Spleen (tissue), 11 donors: ENCODE measurements at regions not wholly inside any gene's neighbourhood (a gene's known extent, or its start where the extent isn't known, plus 50 kb on each side); places are given as distances from the start of the nearest gene placed in this dataset.

Source experiments
- DNase-seq: peaks from one replicate; pipeline ENCODE4 v3.0.0-alpha.2; 2020
- H3K27ac ChIP-seq, 8 donors: fragments of 200-600 bp; sonication (generic) in 7 of 8; 1 replicate in 4 of 8; 2 replicates in 4 of 8; pipeline versions ENCODE4 v1.5.0 to v1.8.0; 2016 to 2021; ENCODE audit warnings: inconsistent platforms in 4 of 8, mild to moderate bottlenecking in 4 of 8, moderate library complexity in 1 of 8
- H3K27me3 ChIP-seq, 7 donors: fragments of 200-600 bp; sonication (generic) in 6 of 7; replicated peaks in 1 of 7; 1 replicate in 4 of 7; 2 replicates in 3 of 7; pipeline versions ENCODE4 v1.5.0 to v1.8.0; 2016 to 2021; ENCODE audit warnings: inconsistent platforms in 3 of 7, mild to moderate bottlenecking in 1 of 7
- H3K36me3 ChIP-seq, 6 donors: fragments of 200-600 bp; sonication (generic) in 5 of 6; 1 replicate in 4 of 6; 2 replicates in 2 of 6; pipeline versions ENCODE4 v1.5.0 to v1.8.0; 2016 to 2021; ENCODE audit warnings: inconsistent platforms in 2 of 6
- H3K4me1 ChIP-seq, 6 donors: fragments of 200-600 bp; sonication (generic) in 5 of 6; 1 replicate in 3 of 6; 2 replicates in 3 of 6; pipeline versions ENCODE4 v1.5.0 to v1.8.0; 2016 to 2021; ENCODE audit warnings: inconsistent platforms in 3 of 6
- H3K4me3 ChIP-seq, 8 donors: fragments of 200-600 bp; sonication (generic) in 7 of 8; 1 replicate in 4 of 8; 2 replicates in 4 of 8; pipeline versions ENCODE4 v1.5.0 to v1.8.0; 2016 to 2021; ENCODE audit warnings: inconsistent platforms in 4 of 8, mild to moderate bottlenecking in 4 of 8, moderate library complexity in 2 of 8
- H3K9me3 ChIP-seq, 8 donors: fragments of 200-600 bp; sonication (generic) in 7 of 8; 1 replicate in 4 of 8; 2 replicates in 4 of 8; pipeline versions ENCODE4 v1.5.0 to v1.8.0; 2016 to 2021; ENCODE audit warnings: inconsistent platforms in 4 of 8
- CTCF ChIP-seq, 11 experiments: fragments of 200-600 bp in 7 of 11; fragments of 450-650 bp in 4 of 11; sonication (generic) in 4 of 11; IDR thresholded peaks in 8 of 11; conservative IDR thresholded peaks in 3 of 11; 1 replicate in 7 of 11; 2 replicates in 4 of 11; pipeline versions ENCODE4 v1.4.0 to v1.8.0; 2016 to 2021; ENCODE audit warnings: antibody characterized with exemption in 11 of 11, inconsistent platforms in 4 of 11, mild to moderate bottlenecking in 1 of 11
- POLR2A ChIP-seq, 3 donors: fragments of 450-650 bp; IDR thresholded peaks; one replicate each; pipeline ENCODE4 v1.5.1; 2017; ENCODE audit warnings: antibody characterized with exemption in 3 of 3, mild to moderate bottlenecking in 1 of 3
- POLR2AphosphoS5 ChIP-seq, 3 donors: sonication (generic); formaldehyde crosslinking; IDR thresholded peaks; one replicate each; pipeline ENCODE4 v1.5.1; 2017; ENCODE audit warnings: antibody characterized with exemption in 3 of 3
- WGBS, 5 donors: extraction: QIAGEN DNeasy Blood & Tissue Kit in 3 of 5; methylation state at CpG; one replicate each; pipeline versions ENCODE4 v1.1.5 to v1.1.7; 2013 to 2018; 5-methylcytosine and 5-hydroxymethylcytosine counted together
- intact Hi-C: fragments of 100-400 bp; cut with DNase I; formaldehyde crosslinking; loops from one replicate; pipeline ENCODE4 v1.15.0; 2023; ENCODE audit warnings: low total_unique reads
- donor health status: healthy with polysubstance abuse.
- donor health status: DM: no; HTN: no; CAD: no; lungs with moderate emphysema.
- donor health status: DM: no; HTN: no; CAD: no.
- donor health status: Bipolar disorder and iron deficiency.
- donor health status: healthy.
- donor health status: DM: no; HTN: no; CAD: no.
- donor health status: DM: yes; HTN: yes; CAD: no.

- Histone ChIP-seq H3K36me3 (no peaks in the 10 kb centered on the region), H3K4me1 (no peaks in the 10 kb centered on the region), H3K4me3 (no peak overlapping the region), H3K9me3 (no peaks in the 10 kb centered on the region), H3K27me3 (no peaks in the 10 kb centered on the region), H3K27ac (no peak overlapping the region)
- intact Hi-C loops, result loop anchor here (5.0 kb wide), 1 partner anchor 202 kb away; no protein-coding TSS in a partner anchor
- WGBS, 5 donors, result 55 to 69% (median 60%) methylated on average over 3 of the region's 3 CpGs
- TF ChIP-seq POLR2AphosphoS5 (IDR thresholded peaks at IDR 0.05) (no peak), CTCF (IDR thresholded peaks at IDR 0.05 in 8 of 11, conservative IDR thresholded peaks at IDR 0.05 in 3 of 11) (no peak), POLR2A (IDR thresholded peaks at IDR 0.05) (no peak)
- DNase-seq, result no peak
These were observed 134.2 kb downstream of the FBXO4 start for GRCh38 chr5:42059291-42059690.

GRCh38 chr5:42059778-42060464 lies 134.8 kb downstream of the FBXO4 start:
- no peak overlapping the region for H3K27ac ChIP-seq
- intact Hi-C loops, result loop anchor here (5.0 kb wide), 1 partner anchor 203 kb away; no protein-coding TSS in a partner anchor
- no peaks in the 10 kb centered on the region for H3K9me3 ChIP-seq
- peak; percentile 63 for DNase-seq
- H3K4me1 ChIP-seq, result no peaks in the 10 kb centered on the region
- WGBS, 5 donors, result 87 to 91% (median 88%) methylated on average over 16 of the region's 16 CpGs
- no peak overlapping the region for H3K4me3 ChIP-seq
- no peaks in the 10 kb centered on the region for H3K27me3 ChIP-seq
- no peaks in the 10 kb centered on the region for H3K36me3 ChIP-seq
- TF ChIP-seq POLR2AphosphoS5 (IDR thresholded peaks at IDR 0.05) (no peak), POLR2A (IDR thresholded peaks at IDR 0.05) (no peak), CTCF (IDR thresholded peaks at IDR 0.05 in 8 of 11, conservative IDR thresholded peaks at IDR 0.05 in 3 of 11) (no peak)

- H3K27me3 ChIP-seq, result no peaks in the 10 kb centered on the region
- 83 to 91% (median 87%) methylated on average over 3 of the region's 3 CpGs for WGBS, 5 donors
These were observed 136.0 kb downstream of the FBXO4 start for GRCh38 chr5:42061121-42061520.

More at GRCh38 chr5:42061121-42061520, 136.0 kb downstream of the FBXO4 start:
- intact Hi-C loops, result no loop called here
- DNase-seq, result no peak
- Histone ChIP-seq H3K36me3 (no peaks in the 10 kb centered on the region), H3K27ac (no peak overlapping the region), H3K9me3 (no peaks in the 10 kb centered on the region), H3K4me1 (no peaks in the 10 kb centered on the region), H3K4me3 (no peak overlapping the region)
- TF ChIP-seq POLR2A (IDR thresholded peaks at IDR 0.05), result no peak
- no peak for TF ChIP-seq CTCF (IDR thresholded peaks at IDR 0.05 in 8 of 11, conservative IDR thresholded peaks at IDR 0.05 in 3 of 11)
- TF ChIP-seq POLR2AphosphoS5 (IDR thresholded peaks at IDR 0.05), result no peak
